ENCODE measurements at regions not wholly inside any gene's neighbourhood (a gene's known extent, or its start where the extent isn't known, plus 50 kb on each side); places are given as distances from the start of the nearest gene placed in this dataset.

DNA sequence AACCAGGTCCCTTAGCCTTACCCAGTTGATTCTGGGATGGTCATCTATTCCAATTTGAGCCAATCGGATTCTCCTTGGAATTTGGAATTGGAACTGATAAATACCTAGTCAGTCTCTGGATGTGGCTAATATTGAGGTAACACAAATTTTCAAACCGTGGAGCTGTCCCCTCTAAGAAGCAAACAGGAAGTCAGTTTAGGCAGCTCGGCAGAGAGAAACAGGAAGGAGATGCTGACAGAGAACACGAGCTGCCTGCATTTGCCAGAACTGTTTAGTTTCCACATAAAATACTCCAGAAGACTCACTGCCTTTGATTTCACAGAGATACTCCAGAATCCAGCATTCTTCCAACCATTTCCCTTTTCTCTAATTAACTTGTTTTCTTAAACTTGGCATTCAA is 1024.9 kb downstream of the BCL11A start:
- no peak for DNase-seq

GRCh38 chr2:59502981-59503380 is 1050.5 kb downstream of the BCL11A start:
- DNase-seq: no peak

DNA sequence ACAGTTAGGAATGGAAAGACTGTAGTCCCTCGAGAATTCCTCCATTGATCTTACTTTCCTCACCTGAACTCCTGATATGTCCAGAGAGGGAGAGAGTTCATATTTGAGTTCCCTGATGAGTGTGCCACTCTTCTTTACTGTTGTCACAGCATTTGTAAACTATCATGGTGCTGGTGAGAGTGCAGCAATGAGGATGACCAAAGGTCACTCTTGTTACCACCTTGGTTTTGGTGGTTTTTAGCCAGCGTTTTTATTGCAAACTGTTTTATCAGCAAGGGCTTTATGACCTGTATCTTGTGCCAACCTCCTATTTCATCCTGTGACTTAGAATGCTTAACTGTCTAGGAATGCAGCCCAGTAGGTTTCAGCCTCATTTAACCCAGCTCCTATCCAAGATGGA is 1062.5 kb downstream of the BCL11A start:
- no peak for DNase-seq

GRCh38 chr2:59490192-59490591 is 1063.3 kb downstream of the BCL11A start:
- DNase-seq: no peak

GRCh38 chr2:59484673-59485072 is 1068.8 kb downstream of the BCL11A start:
- DNase-seq: no peak

DNA sequence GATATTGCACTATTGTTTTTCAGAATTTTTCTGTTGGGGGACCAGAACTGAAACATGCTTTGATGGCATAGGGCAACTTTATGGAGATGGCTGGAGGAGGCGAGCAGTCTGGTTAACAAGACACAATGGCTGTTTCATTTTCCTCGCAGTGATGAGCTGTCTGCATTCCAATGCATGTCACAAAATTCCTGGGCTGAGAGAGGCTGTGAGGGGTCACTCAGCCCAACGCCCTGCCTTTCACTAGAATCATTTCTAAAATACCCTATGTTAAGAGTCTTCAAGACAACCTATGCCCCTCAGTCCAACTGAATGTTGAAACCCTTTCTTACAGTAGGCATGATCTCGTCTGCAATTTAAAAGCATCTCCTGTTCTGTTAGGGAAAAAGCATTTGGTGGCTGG is 1090.0 kb downstream of the BCL11A start:
- no peak for DNase-seq

- no peak for DNase-seq
Observed at GRCh38 chr2:59462422-59463197, 1090.8 kb downstream of the BCL11A start.

DNA sequence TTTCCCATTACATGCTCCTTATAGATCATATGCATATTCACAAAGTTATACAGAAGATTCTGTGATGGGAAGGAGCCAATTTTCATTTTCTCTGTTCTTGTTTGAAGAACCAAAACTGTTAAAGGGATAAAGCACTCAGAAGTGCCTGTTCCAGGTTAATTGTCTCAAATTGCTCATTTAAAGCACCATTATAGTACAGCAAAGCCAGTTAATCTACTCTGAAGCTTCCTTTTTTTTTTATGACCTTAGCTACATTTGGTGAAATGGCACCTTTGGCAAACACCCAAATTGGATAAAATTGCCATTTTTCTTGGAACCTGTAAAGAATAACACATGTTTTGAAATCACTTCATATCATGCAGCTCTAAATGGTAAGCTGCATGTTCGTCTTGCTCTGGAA is 1092.3 kb downstream of the BCL11A start:
- DNase-seq: no peak

DNA sequence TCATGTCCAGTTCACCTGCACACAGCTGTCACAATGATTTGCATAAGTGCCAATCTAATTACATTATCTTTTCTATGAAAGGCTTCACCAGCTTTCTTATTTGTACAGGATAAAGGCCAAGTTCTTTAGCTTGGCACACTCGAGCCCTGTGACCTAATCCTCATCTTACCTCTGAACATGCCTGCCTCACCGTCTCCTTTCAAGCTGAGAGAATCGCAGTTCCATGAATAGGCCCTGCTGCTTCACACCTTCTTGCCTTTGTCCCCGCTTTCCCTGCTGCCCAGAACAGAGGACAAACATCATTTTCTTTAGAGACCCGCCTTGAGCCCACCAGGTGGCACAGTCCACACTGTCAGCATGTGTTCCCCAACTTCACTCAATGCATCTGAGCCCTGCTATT is 1094.7 kb downstream of the BCL11A start:
- peak; percentile 93 for DNase-seq

GRCh38 chr2:59456285-59456684 is 1097.2 kb downstream of the BCL11A start:
- no peak for DNase-seq

DNA sequence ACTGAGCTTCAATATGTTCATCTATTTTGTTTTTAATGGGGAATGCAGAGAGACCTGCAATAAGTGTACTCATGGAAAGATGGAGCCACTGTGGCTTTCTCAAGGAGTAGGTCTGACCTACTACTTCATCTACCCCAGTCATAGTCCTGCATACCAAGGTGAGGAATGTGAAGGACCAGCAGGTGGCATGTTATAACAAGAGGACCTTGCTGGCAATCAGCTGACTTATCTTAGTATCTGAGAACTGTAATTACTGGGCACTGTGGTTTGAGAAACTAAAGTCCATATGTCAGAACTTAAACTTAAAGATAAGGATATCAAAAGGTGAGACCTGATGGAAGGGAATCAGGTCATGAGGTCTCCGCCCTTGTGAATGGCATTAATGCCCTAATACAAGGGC is 1104.2 kb downstream of the BCL11A start:
- no peak for DNase-seq

DNA sequence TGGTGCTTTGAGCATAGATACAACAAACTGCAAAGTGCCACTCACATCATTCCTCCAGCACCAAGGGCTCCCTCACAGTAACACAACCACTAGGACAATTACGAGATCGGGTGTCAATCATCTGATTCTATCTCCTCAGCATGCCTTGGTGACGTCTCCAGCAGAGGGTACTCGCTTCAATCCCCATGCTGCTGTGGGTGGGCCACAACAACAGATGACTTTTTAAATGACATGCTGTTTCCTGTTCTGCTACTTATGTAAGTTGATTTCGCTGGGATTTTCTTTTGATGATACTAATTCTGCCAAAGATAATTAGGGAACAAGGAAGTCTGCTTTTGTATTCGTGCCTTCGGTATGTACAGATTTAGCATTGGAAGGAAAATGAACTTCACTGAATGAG is 1113.0 kb downstream of the BCL11A start:
- no peak for DNase-seq

DNA sequence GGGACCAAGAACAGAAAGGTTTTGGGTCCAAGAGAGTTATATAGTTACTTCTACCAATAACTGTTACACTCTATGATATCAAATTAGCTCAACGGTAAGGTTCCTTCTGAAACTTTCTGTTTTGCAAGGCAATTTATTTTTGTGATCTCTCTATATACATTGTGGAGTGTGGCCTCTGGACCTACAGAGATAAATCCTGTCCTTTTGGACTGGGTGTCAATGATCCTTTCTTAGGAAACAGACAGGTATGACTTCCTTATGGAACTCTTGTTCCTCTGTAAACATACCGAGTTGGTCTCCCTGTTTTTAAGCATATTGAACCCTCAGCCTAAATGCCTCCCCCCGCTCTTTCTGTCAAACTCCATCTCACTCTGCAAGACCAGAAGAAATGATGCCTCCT is 1117.8 kb downstream of the BCL11A start:
- no peak for DNase-seq

- no peak for DNase-seq
Observed at GRCh38 chr2:59428940-59429339, 1124.5 kb downstream of the BCL11A start.

DNA sequence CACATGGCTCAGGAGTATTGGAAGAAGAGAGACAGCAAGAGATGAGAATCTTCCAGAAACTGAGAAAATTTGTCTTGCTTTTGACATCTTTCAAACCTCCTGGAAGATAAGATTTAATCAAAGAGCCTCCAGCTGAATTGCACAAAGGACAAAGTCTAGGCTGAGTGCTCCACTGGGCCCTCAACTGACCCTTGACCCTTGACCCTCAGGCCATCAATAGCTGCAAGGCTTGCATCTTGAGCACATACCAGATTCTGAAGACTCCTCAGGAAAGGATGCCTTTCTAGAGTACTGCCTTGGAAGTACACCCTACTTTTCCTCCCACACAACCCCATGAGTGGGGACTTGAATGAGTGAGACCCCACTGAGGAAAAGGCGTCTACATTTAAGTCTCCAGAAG is 1125.5 kb downstream of the BCL11A start:
- DNase-seq: no peak

- no peak for DNase-seq
Observed at GRCh38 chr2:59425247-59425646, 1128.2 kb downstream of the BCL11A start.

- DNase-seq: no peak
Observed at GRCh38 chr2:59413751-59414570, 1139.5 kb downstream of the BCL11A start.

- no peak for DNase-seq
Observed at GRCh38 chr2:59399126-59399525, 1154.3 kb downstream of the BCL11A start.

- DNase-seq: no peak
Observed at GRCh38 chr2:59398081-59398480, 1155.4 kb downstream of the BCL11A start.

- no peak for DNase-seq
Observed at GRCh38 chr2:59395119-59395518, 1154.0 kb upstream of the FANCL start.

GRCh38 chr2:59391896-59392295 is 1150.8 kb upstream of the FANCL start:
- DNase-seq: no peak

DNA sequence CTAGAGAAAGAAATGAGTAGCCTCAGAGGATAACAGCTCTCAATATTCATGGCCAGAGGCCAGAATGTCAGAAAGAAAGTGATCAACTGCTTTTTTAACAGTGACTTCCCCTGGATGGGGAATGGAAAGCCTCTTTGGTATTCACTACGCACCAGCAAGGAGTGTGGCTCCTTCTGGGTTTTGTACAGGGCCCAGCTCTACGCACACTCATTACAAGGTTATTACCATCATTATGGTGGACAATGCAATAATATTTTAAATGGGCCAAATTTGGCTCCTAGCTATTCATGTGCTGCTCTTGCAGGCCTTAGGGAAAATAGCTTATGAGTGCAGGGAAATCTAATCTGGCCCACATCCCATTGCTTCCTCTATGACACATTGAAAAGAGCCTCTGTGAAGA is 1149.5 kb upstream of the FANCL start:
- no peak for DNase-seq

- no peak for DNase-seq
Observed at GRCh38 chr2:59389240-59389639, 1148.1 kb upstream of the FANCL start.

DNA sequence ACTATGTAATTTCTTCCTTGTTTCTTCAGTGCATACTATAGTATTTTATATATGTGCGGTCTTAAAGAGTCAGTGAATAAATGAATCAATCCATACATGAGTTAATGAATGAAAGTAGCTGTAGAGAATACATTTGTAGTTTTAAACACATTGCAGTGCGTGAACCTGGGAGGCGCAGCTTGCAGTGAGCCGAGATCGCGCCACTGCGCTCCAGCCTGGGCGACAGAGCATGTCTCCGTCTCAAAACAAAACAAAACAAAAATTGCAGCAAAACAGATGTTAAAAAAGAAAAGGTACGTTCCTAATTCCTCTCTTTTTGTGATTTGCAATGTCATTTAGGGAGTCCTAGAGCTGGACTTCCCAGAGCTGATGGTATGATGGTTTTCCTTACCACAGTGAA is 1144.8 kb upstream of the FANCL start:
- no peak for DNase-seq
